ENCODE measurements at regions not wholly inside any gene's neighbourhood (a gene's known extent, or its start where the extent isn't known, plus 50 kb on each side); places are given as distances from the start of the nearest gene placed in this dataset.
A peak's percentile ranks its signal among the peaks of the same experiment; 100 is the strongest.

- no peak for DNase-seq (ENCODE audit: low read depth)
Measured at GRCh38 chr4:119745351-119745750, 116.7 kb upstream of the PDE5A start.

GRCh38 chr4:119744580-119744979 lies 116.0 kb upstream of the PDE5A start:
- peak; percentile 38 for DNase-seq (ENCODE audit: low read depth)

- no peak for DNase-seq (ENCODE audit: low read depth)
Measured at GRCh38 chr4:119743644-119744043, 115.0 kb upstream of the PDE5A start.

- no peak for DNase-seq (ENCODE audit: low read depth)
Measured at GRCh38 chr4:119739796-119740195, 111.2 kb upstream of the PDE5A start.

GRCh38 chr4:119738901-119739300 lies 110.3 kb upstream of the PDE5A start:
- DNase-seq (ENCODE audit: low read depth): no peak

GRCh38 chr4:119736559-119736958 lies 108.0 kb upstream of the PDE5A start:
- peak; percentile 77 for DNase-seq (ENCODE audit: low read depth)

GRCh38 chr4:119735165-119735651 lies 106.6 kb upstream of the PDE5A start:
- peak; percentile 98 for DNase-seq (ENCODE audit: low read depth)

GRCh38 chr4:119733431-119733830 lies 104.8 kb upstream of the PDE5A start:
- DNase-seq (ENCODE audit: low read depth): peak; percentile 77

GRCh38 chr4:119731778-119732177 lies 103.2 kb upstream of the PDE5A start:
- DNase-seq (ENCODE audit: low read depth): no peak

GRCh38 chr4:119731146-119731742 lies 102.6 kb upstream of the PDE5A start:
- peak; percentile 42 for DNase-seq (ENCODE audit: low read depth)

GRCh38 chr4:119730671-119730950 lies 102.0 kb upstream of the PDE5A start:
- DNase-seq (ENCODE audit: low read depth): no peak

GRCh38 chr4:119729835-119730670 lies 101.4 kb upstream of the PDE5A start:
- DNase-seq (ENCODE audit: low read depth): peak; percentile 97

- DNase-seq (ENCODE audit: low read depth): peak; percentile 42
Measured at GRCh38 chr4:119728692-119729593, 100.3 kb upstream of the PDE5A start.

- peak; percentile 50 for DNase-seq (ENCODE audit: low read depth)
Measured at GRCh38 chr4:119728185-119728584, 99.6 kb upstream of the PDE5A start.

- peak; percentile 35 for DNase-seq (ENCODE audit: low read depth)
Measured at GRCh38 chr4:119726505-119726904, 97.9 kb upstream of the PDE5A start.

- peak; percentile 73 for DNase-seq (ENCODE audit: low read depth)
Measured at GRCh38 chr4:119725688-119726330, 97.2 kb upstream of the PDE5A start.

- DNase-seq (ENCODE audit: low read depth): no peak
Measured at GRCh38 chr4:119725011-119725410, 96.4 kb upstream of the PDE5A start.

GRCh38 chr4:119722670-119723069 lies 94.1 kb upstream of the PDE5A start:
- DNase-seq (ENCODE audit: low read depth): no peak

GRCh38 chr4:119721878-119722277 lies 93.3 kb upstream of the PDE5A start:
- DNase-seq (ENCODE audit: low read depth): peak; percentile 18

- DNase-seq (ENCODE audit: low read depth): no peak
Measured at GRCh38 chr4:119715490-119716445, 87.2 kb upstream of the PDE5A start.

- no peak for DNase-seq (ENCODE audit: low read depth)
Measured at GRCh38 chr4:119709418-119709817, 80.8 kb upstream of the PDE5A start.

Data from iris pigment epithelial cell (primary cell).